K562 (cell line): ENCODE measurements at regions not wholly inside any gene's neighbourhood (a gene's known extent, or its start where the extent isn't known, plus 50 kb on each side); places are given as distances from the start of the nearest gene placed in this dataset.

Experiments
- ARID1B ChIP-seq: fragments of 450-650 bp; IDR thresholded peaks from 2 replicates; pipeline ENCODE4 v1.6.1; 2016; ENCODE audit warnings: antibody characterized with exemption, mild to moderate bottlenecking, inconsistent platforms
- ELF2 ChIP-seq: fragments of 250-450 bp; sonication (Bioruptor Pico); IDR thresholded peaks from 2 replicates; pipeline ENCODE4 v1.5.0; 2021; ENCODE audit warnings: mild to moderate bottlenecking
- FOXA3 ChIP-seq, 2 experiments: fragments of 450-650 bp in 1 of 2; sonication (generic) in 1 of 2; formaldehyde crosslinking; IDR thresholded peaks in 1 of 2; conservative IDR thresholded peaks in 1 of 2; 2 replicates each; pipeline versions ENCODE4 v1.4.0 to v1.8.0; 2020 to 2022; ENCODE audit warnings: mild to moderate bottlenecking in 2 of 2, missing genetic modification reagents in 1 of 2
- GABPB2 ChIP-seq: fragments of 250-450 bp; sonication (Bioruptor Pico); conservative IDR thresholded peaks from 2 replicates; pipeline ENCODE4 v1.5.1; 2021; ENCODE audit warnings: mild to moderate bottlenecking
- HOXB6 ChIP-seq: fragments of 250-450 bp; sonication (Bioruptor Pico); IDR thresholded peaks from 2 replicates; pipeline ENCODE4 v1.5.1; 2022; ENCODE audit warnings: mild to moderate bottlenecking, borderline replicate concordance
- MAZ ChIP-seq, 2 experiments: fragments of 450-650 bp in 1 of 2; sonication (generic) in 1 of 2; formaldehyde crosslinking; IDR thresholded peaks in 1 of 2; conservative IDR thresholded peaks in 1 of 2; 2 replicates each; pipeline versions ENCODE4 v1.4.0 to v1.5.0; 2020; ENCODE audit warnings: mild to moderate bottlenecking in 1 of 2, missing genetic modification reagents in 1 of 2
- MECOM ChIP-seq: fragments of 250-450 bp; sonication (Bioruptor Pico); IDR thresholded peaks from 2 replicates; pipeline ENCODE4 v1.8.0; 2022; ENCODE audit warnings: inconsistent platforms
- NBN ChIP-seq: fragments of 450-650 bp; IDR thresholded peaks from 2 replicates; pipeline ENCODE4 v1.6.1; 2016; ENCODE audit warnings: low read depth, mild to moderate bottlenecking
- RCOR1 ChIP-seq, 2 experiments: IDR thresholded peaks; 2 replicates each; pipeline ENCODE4 v1.6.1; 2012; ENCODE audit warnings: low read depth in 2 of 2, low read length in 2 of 2, borderline replicate concordance in 1 of 2, improper control_type of control experiment in 1 of 2
- SRF ChIP-seq, 2 experiments: fragments of 250-450, 450-650 bp in 1 of 2; sonication (Bioruptor Pico) in 1 of 2; sonication (generic) in 1 of 2; formaldehyde crosslinking; IDR thresholded peaks; 2 replicates each; pipeline versions ENCODE4 v1.5.0 to v1.5.1; 2020 to 2022; ENCODE audit warnings: mild to moderate bottlenecking in 1 of 2, missing genetic modification reagents in 1 of 2
- TF ChIP-seq, protein P1 (sequence below): fragments of 450-650 bp; formaldehyde crosslinking; IDR thresholded peaks from 2 replicates; pipeline ENCODE4 v1.4.0; 2022; ENCODE audit warnings: mild to moderate bottlenecking, moderate library complexity
- TF ChIP-seq, protein P2 (sequence below): fragments of 200-800 bp; sonication (Bioruptor generic); IDR thresholded peaks from 2 replicates; pipeline ENCODE4 v1.6.1; 2017; ENCODE audit warnings: missing genetic modification characterization, missing compliant biosample characterization
- TF ChIP-seq, protein P3 (sequence below): sonication (generic); formaldehyde crosslinking; IDR thresholded peaks from 2 replicates; pipeline ENCODE4 v1.8.1; 2023; ENCODE audit warnings: mild to moderate bottlenecking, missing genetic modification reagents
- TF ChIP-seq, protein P4 (sequence below): fragments of 450-650 bp; formaldehyde crosslinking; IDR thresholded peaks from 2 replicates; pipeline ENCODE4 v1.4.0; 2022; ENCODE audit warnings: missing genetic modification characterization
- TF ChIP-seq, protein P5 (sequence below): IDR thresholded peaks from 2 replicates; pipeline ENCODE4 v1.6.1; 2011; ENCODE audit warnings: borderline replicate concordance, low read depth, mild to moderate bottlenecking, moderate library complexity, low read length; ENCODE audit not compliant: insufficient read depth, poor library complexity, severe bottlenecking
- TF ChIP-seq, protein P6 (sequence below), 2 experiments: fragments of 200-800 bp in 1 of 2; sonication (Bioruptor generic) in 1 of 2; sonication (generic) in 1 of 2; formaldehyde crosslinking in 1 of 2; IDR thresholded peaks in 1 of 2; conservative IDR thresholded peaks in 1 of 2; 2 replicates each; pipeline versions ENCODE4 v1.5.0 to v1.6.1; 2016 to 2020; ENCODE audit warnings: missing compliant biosample characterization in 1 of 2, missing genetic modification characterization in 1 of 2, missing genetic modification reagents in 1 of 2

DNA sequence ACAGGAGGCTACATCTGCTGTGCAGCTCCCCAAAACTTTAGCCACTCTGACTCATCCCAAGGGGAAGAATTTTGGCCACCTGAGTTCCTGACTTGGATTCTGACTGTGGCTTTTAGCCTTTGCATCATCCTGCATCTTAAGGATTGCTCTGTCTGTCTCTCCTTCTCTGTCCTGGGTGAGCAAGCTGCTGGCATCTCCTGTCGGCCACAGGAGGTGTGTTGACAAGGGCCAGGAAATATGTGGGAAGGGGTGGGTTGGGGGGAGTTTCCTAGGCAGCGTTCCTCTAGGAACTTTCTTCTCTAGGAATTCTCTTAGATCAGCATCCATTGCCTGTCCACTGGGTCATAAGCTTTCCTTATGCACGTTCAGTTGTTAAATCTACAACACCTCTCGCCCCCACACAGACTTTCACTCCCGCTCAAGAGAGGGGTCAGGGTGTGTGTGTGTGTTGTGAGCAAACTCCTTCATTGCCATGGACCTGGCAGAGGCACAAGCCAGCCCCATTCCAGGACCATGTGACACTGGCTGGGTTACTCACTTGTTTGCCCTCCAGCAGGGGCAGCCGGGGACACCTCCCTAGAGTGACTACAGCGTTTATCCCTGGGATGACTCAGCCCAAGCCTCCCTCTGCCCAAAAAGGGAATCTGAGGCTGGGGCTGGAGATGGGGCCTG is 145.0 kb upstream of the DUSP10 start (continued):
- TF ChIP-seq, protein P1, sequence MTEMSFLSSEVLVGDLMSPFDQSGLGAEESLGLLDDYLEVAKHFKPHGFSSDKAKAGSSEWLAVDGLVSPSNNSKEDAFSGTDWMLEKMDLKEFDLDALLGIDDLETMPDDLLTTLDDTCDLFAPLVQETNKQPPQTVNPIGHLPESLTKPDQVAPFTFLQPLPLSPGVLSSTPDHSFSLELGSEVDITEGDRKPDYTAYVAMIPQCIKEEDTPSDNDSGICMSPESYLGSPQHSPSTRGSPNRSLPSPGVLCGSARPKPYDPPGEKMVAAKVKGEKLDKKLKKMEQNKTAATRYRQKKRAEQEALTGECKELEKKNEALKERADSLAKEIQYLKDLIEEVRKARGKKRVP (CRISPR knock-in tag) = 0 out of 2 replicates have a peak, but pooled peaks have one; percentile 6
- TF ChIP-seq RCOR1 (IDR thresholded peaks at IDR 0.05; ENCODE audit: borderline replicate concordance in 1 of 2, low read depth in 2 of 2, low read length in 2 of 2) (peak in 1 of 2 experiments; percentile 84; a peak in 2 of 4 replicates), HOXB6 (no peak), FOXA3 (CRISPR knock-in tag; conservative IDR thresholded peaks at IDR 0.05 in 1 of 2, IDR thresholded peaks at IDR 0.05 in 1 of 2) (0 out of 4 replicates have a peak, but pooled peaks of 1 of the 2 experiments have one; percentile 9), NBN (no peak), ARID1B (peak; percentile 52; the same call in 1 of the 2 replicates), SRF (CRISPR knock-in tag; IDR thresholded peaks at IDR 0.05) (peak in 1 of 2 experiments; percentile 92; a peak in 2 of 4 replicates), MAZ (CRISPR knock-in tag; conservative IDR thresholded peaks at IDR 0.05 in 1 of 2, IDR thresholded peaks at IDR 0.05 in 1 of 2) (peak in 1 of 2 experiments; percentile 71; a peak in 1 of 4 replicates), MECOM (CRISPR knock-in tag) (no peak), GABPB2 (CRISPR knock-in tag) (no peak), ELF2 (CRISPR knock-in tag) (no peak)
- TF ChIP-seq, protein P2, sequence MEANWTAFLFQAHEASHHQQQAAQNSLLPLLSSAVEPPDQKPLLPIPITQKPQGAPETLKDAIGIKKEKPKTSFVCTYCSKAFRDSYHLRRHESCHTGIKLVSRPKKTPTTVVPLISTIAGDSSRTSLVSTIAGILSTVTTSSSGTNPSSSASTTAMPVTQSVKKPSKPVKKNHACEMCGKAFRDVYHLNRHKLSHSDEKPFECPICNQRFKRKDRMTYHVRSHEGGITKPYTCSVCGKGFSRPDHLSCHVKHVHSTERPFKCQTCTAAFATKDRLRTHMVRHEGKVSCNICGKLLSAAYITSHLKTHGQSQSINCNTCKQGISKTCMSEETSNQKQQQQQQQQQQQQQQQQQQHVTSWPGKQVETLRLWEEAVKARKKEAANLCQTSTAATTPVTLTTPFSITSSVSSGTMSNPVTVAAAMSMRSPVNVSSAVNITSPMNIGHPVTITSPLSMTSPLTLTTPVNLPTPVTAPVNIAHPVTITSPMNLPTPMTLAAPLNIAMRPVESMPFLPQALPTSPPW (CRISPR knock-in tag) = peak; percentile 73
- TF ChIP-seq, protein P3, sequence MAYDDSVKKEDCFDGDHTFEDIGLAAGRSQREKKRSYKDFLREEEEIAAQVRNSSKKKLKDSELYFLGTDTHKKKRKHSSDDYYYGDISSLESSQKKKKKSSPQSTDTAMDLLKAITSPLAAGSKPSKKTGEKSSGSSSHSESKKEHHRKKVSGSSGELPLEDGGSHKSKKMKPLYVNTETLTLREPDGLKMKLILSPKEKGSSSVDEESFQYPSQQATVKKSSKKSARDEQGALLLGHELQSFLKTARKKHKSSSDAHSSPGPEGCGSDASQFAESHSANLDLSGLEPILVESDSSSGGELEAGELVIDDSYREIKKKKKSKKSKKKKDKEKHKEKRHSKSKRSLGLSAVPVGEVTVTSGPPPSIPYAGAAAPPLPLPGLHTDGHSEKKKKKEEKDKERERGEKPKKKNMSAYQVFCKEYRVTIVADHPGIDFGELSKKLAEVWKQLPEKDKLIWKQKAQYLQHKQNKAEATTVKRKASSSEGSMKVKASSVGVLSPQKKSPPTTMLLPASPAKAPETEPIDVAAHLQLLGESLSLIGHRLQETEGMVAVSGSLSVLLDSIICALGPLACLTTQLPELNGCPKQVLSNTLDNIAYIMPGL = no peak
- TF ChIP-seq, protein P4, sequence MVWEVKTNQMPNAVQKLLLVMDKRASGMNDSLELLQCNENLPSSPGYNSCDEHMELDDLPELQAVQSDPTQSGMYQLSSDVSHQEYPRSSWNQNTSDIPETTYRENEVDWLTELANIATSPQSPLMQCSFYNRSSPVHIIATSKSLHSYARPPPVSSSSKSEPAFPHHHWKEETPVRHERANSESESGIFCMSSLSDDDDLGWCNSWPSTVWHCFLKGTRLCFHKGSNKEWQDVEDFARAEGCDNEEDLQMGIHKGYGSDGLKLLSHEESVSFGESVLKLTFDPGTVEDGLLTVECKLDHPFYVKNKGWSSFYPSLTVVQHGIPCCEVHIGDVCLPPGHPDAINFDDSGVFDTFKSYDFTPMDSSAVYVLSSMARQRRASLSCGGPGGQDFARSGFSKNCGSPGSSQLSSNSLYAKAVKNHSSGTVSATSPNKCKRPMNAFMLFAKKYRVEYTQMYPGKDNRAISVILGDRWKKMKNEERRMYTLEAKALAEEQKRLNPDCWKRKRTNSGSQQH (CRISPR knock-in tag) = no peak
- TF ChIP-seq, protein P5, sequence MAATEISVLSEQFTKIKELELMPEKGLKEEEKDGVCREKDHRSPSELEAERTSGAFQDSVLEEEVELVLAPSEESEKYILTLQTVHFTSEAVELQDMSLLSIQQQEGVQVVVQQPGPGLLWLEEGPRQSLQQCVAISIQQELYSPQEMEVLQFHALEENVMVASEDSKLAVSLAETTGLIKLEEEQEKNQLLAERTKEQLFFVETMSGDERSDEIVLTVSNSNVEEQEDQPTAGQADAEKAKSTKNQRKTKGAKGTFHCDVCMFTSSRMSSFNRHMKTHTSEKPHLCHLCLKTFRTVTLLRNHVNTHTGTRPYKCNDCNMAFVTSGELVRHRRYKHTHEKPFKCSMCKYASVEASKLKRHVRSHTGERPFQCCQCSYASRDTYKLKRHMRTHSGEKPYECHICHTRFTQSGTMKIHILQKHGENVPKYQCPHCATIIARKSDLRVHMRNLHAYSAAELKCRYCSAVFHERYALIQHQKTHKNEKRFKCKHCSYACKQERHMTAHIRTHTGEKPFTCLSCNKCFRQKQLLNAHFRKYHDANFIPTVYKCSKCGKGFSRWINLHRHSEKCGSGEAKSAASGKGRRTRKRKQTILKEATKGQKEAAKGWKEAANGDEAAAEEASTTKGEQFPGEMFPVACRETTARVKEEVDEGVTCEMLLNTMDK = no peak
- TF ChIP-seq, protein P6, sequence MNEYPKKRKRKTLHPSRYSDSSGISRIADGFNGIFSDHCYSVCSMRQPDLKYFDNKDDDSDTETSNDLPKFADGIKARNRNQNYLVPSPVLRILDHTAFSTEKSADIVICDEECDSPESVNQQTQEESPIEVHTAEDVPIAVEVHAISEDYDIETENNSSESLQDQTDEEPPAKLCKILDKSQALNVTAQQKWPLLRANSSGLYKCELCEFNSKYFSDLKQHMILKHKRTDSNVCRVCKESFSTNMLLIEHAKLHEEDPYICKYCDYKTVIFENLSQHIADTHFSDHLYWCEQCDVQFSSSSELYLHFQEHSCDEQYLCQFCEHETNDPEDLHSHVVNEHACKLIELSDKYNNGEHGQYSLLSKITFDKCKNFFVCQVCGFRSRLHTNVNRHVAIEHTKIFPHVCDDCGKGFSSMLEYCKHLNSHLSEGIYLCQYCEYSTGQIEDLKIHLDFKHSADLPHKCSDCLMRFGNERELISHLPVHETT (CRISPR knock-in tag; conservative IDR thresholded peaks at IDR 0.05 in 1 of 2, IDR thresholded peaks at IDR 0.05 in 1 of 2) = 0 out of 4 replicates have a peak, but pooled peaks of 1 of the 2 experiments have one; percentile 61
